Cardiac fibroblast (primary cell): ENCODE measurements at regions not wholly inside any gene's neighbourhood (a gene's known extent, or its start where the extent isn't known, plus 50 kb on each side); places are given as distances from the start of the nearest gene placed in this dataset.
"Not testable (repeated sequence)": the region's sequence is repeated elsewhere in the genome, so short reads cannot be mapped to it uniquely, and the experiment has no call there.

ENCODE experiments used
- DNase-seq, 2 donors: peaks; one replicate each; pipeline versions ENCODE4 v3.0.0 to v3.0.0-alpha.2; 2010; ENCODE audit warnings: low read depth in 2 of 2
- H3K4me3 ChIP-seq, 2 donors: replicated peaks in 1 of 2; 1 replicate in 1 of 2; 2 replicates in 1 of 2; pipeline ENCODE4 v1.5.1; 2011; ENCODE audit warnings: low read depth in 2 of 2, low read length in 2 of 2, mild to moderate bottlenecking in 2 of 2, moderate library complexity in 1 of 2
- TF ChIP-seq, protein P1 (sequence below): IDR thresholded peaks from one replicate; pipeline ENCODE4 v1.5.1; 2011; ENCODE audit warnings: low read depth, mild to moderate bottlenecking, low read length, inconsistent platforms

- H3K4me3 ChIP-seq, result no peak overlapping the region
- no peak for DNase-seq
- TF ChIP-seq, protein P1, sequence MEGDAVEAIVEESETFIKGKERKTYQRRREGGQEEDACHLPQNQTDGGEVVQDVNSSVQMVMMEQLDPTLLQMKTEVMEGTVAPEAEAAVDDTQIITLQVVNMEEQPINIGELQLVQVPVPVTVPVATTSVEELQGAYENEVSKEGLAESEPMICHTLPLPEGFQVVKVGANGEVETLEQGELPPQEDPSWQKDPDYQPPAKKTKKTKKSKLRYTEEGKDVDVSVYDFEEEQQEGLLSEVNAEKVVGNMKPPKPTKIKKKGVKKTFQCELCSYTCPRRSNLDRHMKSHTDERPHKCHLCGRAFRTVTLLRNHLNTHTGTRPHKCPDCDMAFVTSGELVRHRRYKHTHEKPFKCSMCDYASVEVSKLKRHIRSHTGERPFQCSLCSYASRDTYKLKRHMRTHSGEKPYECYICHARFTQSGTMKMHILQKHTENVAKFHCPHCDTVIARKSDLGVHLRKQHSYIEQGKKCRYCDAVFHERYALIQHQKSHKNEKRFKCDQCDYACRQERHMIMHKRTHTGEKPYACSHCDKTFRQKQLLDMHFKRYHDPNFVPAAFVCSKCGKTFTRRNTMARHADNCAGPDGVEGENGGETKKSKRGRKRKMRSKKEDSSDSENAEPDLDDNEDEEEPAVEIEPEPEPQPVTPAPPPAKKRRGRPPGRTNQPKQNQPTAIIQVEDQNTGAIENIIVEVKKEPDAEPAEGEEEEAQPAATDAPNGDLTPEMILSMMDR, result no peak
Observed at GRCh38 chr2:141611-142010, 95.3 kb upstream of the FAM110C start.

- H3K4me3 ChIP-seq, result no peak overlapping the region
- no peak for DNase-seq
- TF ChIP-seq, protein P1, result no peak
Observed at GRCh38 chr2:136666-137065, 90.4 kb upstream of the FAM110C start.

- H3K4me3 ChIP-seq, result no peak overlapping the region
- no peak for DNase-seq
- TF ChIP-seq, protein P1, result no peak
Observed at GRCh38 chr2:133675-134593, 87.6 kb upstream of the FAM110C start.

DNA sequence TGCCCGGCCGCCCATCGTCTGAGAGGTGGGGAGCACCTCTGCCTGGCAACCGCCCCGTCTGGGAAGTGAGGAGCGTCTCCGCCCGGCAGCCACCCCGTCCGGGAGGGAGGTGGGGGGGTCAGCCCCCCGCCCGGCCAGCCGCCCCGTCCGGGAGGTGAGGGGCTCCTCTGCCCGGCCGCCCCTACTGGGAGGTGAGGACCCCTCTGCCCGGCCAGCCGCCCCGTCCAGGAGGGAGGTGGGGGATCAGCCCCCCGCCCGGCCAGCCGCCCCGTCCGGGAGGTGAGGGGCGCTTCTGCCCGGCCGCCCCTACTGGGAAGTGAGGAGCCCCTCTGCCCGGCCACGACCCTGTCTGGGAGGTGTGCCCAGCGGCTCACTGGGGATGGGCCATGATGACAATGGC lies 80.5 kb upstream of the FAM110C start:
- not testable (repeated sequence) for DNase-seq, H3K4me3 ChIP-seq

DNA sequence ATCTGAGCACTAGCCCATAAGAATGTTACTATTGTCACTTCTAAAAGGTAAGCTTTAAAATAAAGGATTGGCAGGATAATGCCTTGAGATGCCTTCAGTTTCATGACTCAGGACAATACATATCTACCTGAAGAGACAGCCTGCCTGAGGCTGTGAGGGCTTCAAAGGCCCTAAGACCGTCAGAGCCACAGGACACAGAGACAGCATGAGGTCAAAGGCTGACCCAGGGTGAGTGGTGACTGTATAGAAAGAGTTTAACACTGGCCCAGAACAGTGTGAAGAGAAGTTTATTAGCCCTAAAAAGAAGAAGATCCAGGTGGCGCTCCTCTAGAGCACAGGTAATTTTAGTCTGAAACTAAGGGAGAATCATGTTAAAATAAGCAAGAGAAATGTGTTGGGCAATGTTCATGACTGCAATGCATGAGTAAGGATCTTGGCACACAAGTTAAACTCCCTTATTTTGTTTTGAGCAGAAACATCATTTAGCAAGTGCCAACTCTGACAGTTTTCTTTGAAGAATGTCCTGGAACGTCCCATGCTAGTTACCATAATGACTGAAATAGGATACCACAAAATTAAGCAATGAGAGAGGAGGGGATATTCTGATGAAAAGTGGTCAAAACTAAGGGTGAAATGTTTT lies 78.1 kb upstream of the FAM110C start:
- no peak overlapping the region for H3K4me3 ChIP-seq
- TF ChIP-seq, protein P1, result no peak
- DNase-seq, result peak in 1 of 2 donors; percentile 5

DNA sequence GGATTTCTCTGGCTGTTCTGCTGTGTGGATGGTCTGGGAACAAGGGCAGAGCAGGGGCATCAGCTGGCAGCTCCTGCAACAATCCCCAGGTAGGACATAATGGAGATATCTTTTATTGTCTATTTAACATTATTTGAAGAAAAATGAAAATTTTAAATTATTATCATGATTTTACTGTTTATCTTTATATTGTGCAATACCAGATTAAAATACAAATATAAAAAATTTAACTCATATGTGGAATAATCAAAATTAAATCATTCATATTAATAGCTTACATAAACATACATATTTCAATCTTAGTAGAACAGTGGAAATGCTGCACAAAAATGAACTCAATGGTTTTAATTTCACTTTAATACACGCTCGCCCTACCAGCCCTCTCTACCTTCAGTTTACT lies 70.6 kb upstream of the FAM110C start:
- DNase-seq, result no peak
- TF ChIP-seq, protein P1, result no peak
- no peak overlapping the region for H3K4me3 ChIP-seq

GRCh38 chr2:115303-115702 lies 69.0 kb upstream of the FAM110C start:
- DNase-seq, result no peak
- no peak overlapping the region for H3K4me3 ChIP-seq

More at GRCh38 chr2:115303-115702, 69.0 kb upstream of the FAM110C start:
- TF ChIP-seq, protein P1, result no peak
